ENCODE measurements at regions not wholly inside any gene's neighbourhood (a gene's known extent, or its start where the extent isn't known, plus 50 kb on each side); places are given as distances from the start of the nearest gene placed in this dataset.

GRCh38 chr7:51778121-51778520 lies 461.5 kb upstream of the COBL start:
- no peak for DNase-seq

GRCh38 chr7:51774178-51774577 lies 457.6 kb upstream of the COBL start:
- no peak for DNase-seq

- no peak for DNase-seq
Measured at GRCh38 chr7:51772190-51772589, 455.6 kb upstream of the COBL start.

GRCh38 chr7:51764976-51765375 lies 448.4 kb upstream of the COBL start:
- DNase-seq = no peak

- DNase-seq = no peak
Measured at GRCh38 chr7:51759985-51760384, 443.4 kb upstream of the COBL start.

GRCh38 chr7:51757960-51758359 lies 441.4 kb upstream of the COBL start:
- no peak for DNase-seq

- no peak for DNase-seq
Measured at GRCh38 chr7:51732951-51733350, 416.3 kb upstream of the COBL start.

GRCh38 chr7:51732116-51732515 lies 415.5 kb upstream of the COBL start:
- DNase-seq = no peak

- no peak for DNase-seq
Measured at GRCh38 chr7:51731075-51731474, 414.5 kb upstream of the COBL start.

- DNase-seq = no peak
Measured at GRCh38 chr7:51727441-51727840, 410.8 kb upstream of the COBL start.

GRCh38 chr7:51706851-51707250 lies 390.2 kb upstream of the COBL start:
- no peak for DNase-seq

GRCh38 chr7:51705701-51706100 lies 389.1 kb upstream of the COBL start:
- DNase-seq = no peak

- DNase-seq = no peak
Measured at GRCh38 chr7:51702673-51703072, 386.1 kb upstream of the COBL start.

- DNase-seq = no peak
Measured at GRCh38 chr7:51701935-51702334, 385.3 kb upstream of the COBL start.

- no peak for DNase-seq
Measured at GRCh38 chr7:51700593-51701215, 384.1 kb upstream of the COBL start.

GRCh38 chr7:51693258-51693657 lies 376.6 kb upstream of the COBL start:
- no peak for DNase-seq

- DNase-seq = no peak
Measured at GRCh38 chr7:51689547-51689946, 372.9 kb upstream of the COBL start.

GRCh38 chr7:51685794-51686193 lies 369.2 kb upstream of the COBL start:
- no peak for DNase-seq

GRCh38 chr7:51680594-51681399 lies 364.2 kb upstream of the COBL start:
- DNase-seq = no peak

- DNase-seq = no peak
Measured at GRCh38 chr7:51679358-51679757, 362.7 kb upstream of the COBL start.

- DNase-seq = no peak
Measured at GRCh38 chr7:51666751-51667150, 350.1 kb upstream of the COBL start.

- no peak for DNase-seq
Measured at GRCh38 chr7:51666266-51666665, 349.7 kb upstream of the COBL start.

GRCh38 chr7:51665045-51665780 lies 348.6 kb upstream of the COBL start:
- DNase-seq = no peak

GRCh38 chr7:51660516-51660915 lies 343.9 kb upstream of the COBL start:
- no peak for DNase-seq

All from suppressor macrophage (primary cell).